ENCODE measurements at regions not wholly inside any gene's neighbourhood (a gene's known extent, or its start where the extent isn't known, plus 50 kb on each side); places are given as distances from the start of the nearest gene placed in this dataset.

GRCh38 chr5:158133369-158133768 lies 274.4 kb upstream of the CLINT1 start:
- no peaks in the 10 kb centered on the region for H3K27me3 ChIP-seq
- intact Hi-C loops (cut with DNase I), result no loop called here
- TF ChIP-seq CTCF (IDR thresholded peaks at IDR 0.05), result no peak
- H3K4me3 ChIP-seq, result no peak overlapping the region
- H3K9me3 ChIP-seq, result no peaks in the 10 kb centered on the region
- H3K4me1 ChIP-seq, result no peaks in the 10 kb centered on the region
- H3K9ac ChIP-seq (ENCODE audit: low read depth in 2 of 2, low read length in 2 of 2), result no peak overlapping the region
- H3K27ac ChIP-seq, result no peak overlapping the region
- no peak for DNase-seq
- H3K36me3 ChIP-seq, result no peaks in the 10 kb centered on the region

GRCh38 chr5:158127536-158127935 lies 268.6 kb upstream of the CLINT1 start:
- Histone ChIP-seq H3K9me3 (no peaks in the 10 kb centered on the region), H3K4me1 (no peaks in the 10 kb centered on the region), H3K27ac (no peak overlapping the region), H3K9ac (ENCODE audit: low read depth in 2 of 2, low read length in 2 of 2) (no peak overlapping the region), H3K36me3 (no peaks in the 10 kb centered on the region), H3K4me3 (no peak overlapping the region), H3K27me3 (no peaks in the 10 kb centered on the region)
- no peak for DNase-seq
- intact Hi-C loops (cut with DNase I), result no loop called here
- no peak for TF ChIP-seq CTCF (IDR thresholded peaks at IDR 0.05)

- intact Hi-C loops (cut with DNase I), result no loop called here
- no peak overlapping the region for H3K4me3 ChIP-seq
- no peak for TF ChIP-seq CTCF (IDR thresholded peaks at IDR 0.05)
- no peaks in the 10 kb centered on the region for H3K4me1 ChIP-seq
- H3K9me3 ChIP-seq, result no peaks in the 10 kb centered on the region
- no peaks in the 10 kb centered on the region for H3K27me3 ChIP-seq
- DNase-seq, result no peak
- H3K27ac ChIP-seq, result no peak overlapping the region
- no peak overlapping the region for H3K9ac ChIP-seq (ENCODE audit: low read depth in 2 of 2, low read length in 2 of 2)
- H3K36me3 ChIP-seq, result no peaks in the 10 kb centered on the region
Observed at GRCh38 chr5:158126442-158127405, 267.8 kb upstream of the CLINT1 start.

GRCh38 chr5:158124606-158125316 lies 265.8 kb upstream of the CLINT1 start:
- Histone ChIP-seq H3K9me3 (no peaks in the 10 kb centered on the region), H3K4me3 (no peak overlapping the region), H3K27ac (no peak overlapping the region), H3K9ac (ENCODE audit: low read depth in 2 of 2, low read length in 2 of 2) (no peak overlapping the region), H3K4me1 (no peaks in the 10 kb centered on the region), H3K27me3 (no peaks in the 10 kb centered on the region), H3K36me3 (no peaks in the 10 kb centered on the region)
- no peak for TF ChIP-seq CTCF (IDR thresholded peaks at IDR 0.05)
- intact Hi-C loops (cut with DNase I), result no loop called here
- no peak for DNase-seq

- Histone ChIP-seq H3K9me3 (no peaks in the 10 kb centered on the region), H3K27ac (no peak overlapping the region), H3K4me1 (no peaks in the 10 kb centered on the region), H3K4me3 (no peak overlapping the region), H3K36me3 (no peaks in the 10 kb centered on the region), H3K27me3 (no peaks in the 10 kb centered on the region), H3K9ac (ENCODE audit: low read depth in 2 of 2, low read length in 2 of 2) (no peak overlapping the region)
- intact Hi-C loops (cut with DNase I), result no loop called here
- no peak for DNase-seq
- no peak for TF ChIP-seq CTCF (IDR thresholded peaks at IDR 0.05)
Observed at GRCh38 chr5:158123595-158123994, 264.6 kb upstream of the CLINT1 start.

All from colonic mucosa (tissue), 4 donors.